Esophagus muscularis mucosa (tissue), 4 donors: ENCODE measurements at regions not wholly inside any gene's neighbourhood (a gene's known extent, or its start where the extent isn't known, plus 50 kb on each side); places are given as distances from the start of the nearest gene placed in this dataset.

Source experiments
- DNase-seq: peaks from one replicate; pipeline ENCODE4 v3.0.0-alpha.2; 2017; ENCODE audit errors: extremely low spot score
- H3K27ac ChIP-seq, 4 donors: fragments of 200-600 bp; sonication (generic); replicated peaks in 1 of 4; 1 replicate in 3 of 4; 2 replicates in 1 of 4; pipeline ENCODE4 v1.5.1; 2016 to 2019; ENCODE audit warnings: mild to moderate bottlenecking in 1 of 4
- H3K27me3 ChIP-seq, 4 donors: fragments of 200-600 bp; sonication (generic); one replicate each; pipeline versions ENCODE4 v1.5.1 to v1.6.0; 2016 to 2019
- H3K36me3 ChIP-seq, 4 donors: fragments of 200-600 bp; sonication (generic); one replicate each; pipeline ENCODE4 v1.5.1; 2016 to 2019
- H3K4me1 ChIP-seq, 4 donors: fragments of 200-600 bp; sonication (generic); one replicate each; pipeline ENCODE4 v1.5.1; 2016 to 2019
- H3K4me3 ChIP-seq, 4 donors: fragments of 200-600 bp; sonication (generic); 1 replicate in 2 of 4; 2 replicates in 2 of 4; pipeline ENCODE4 v1.5.1; 2016 to 2019; ENCODE audit warnings: mild to moderate bottlenecking in 4 of 4, moderate library complexity in 1 of 4
- H3K9me3 ChIP-seq, 4 donors: fragments of 200-600 bp; sonication (generic); 1 replicate in 3 of 4; 2 replicates in 1 of 4; pipeline ENCODE4 v1.5.1; 2016 to 2019
- CTCF ChIP-seq, 3 experiments: fragments of 200-600 bp in 2 of 3; fragments of 450-650 bp in 1 of 3; sonication (generic) in 2 of 3; IDR thresholded peaks; one replicate each; pipeline ENCODE4 v1.5.1; 2017 to 2019; ENCODE audit warnings: antibody characterized with exemption in 3 of 3, mild to moderate bottlenecking in 2 of 3, moderate library complexity in 1 of 3
- EP300 ChIP-seq: sonication (generic); formaldehyde crosslinking; IDR thresholded peaks from one replicate; pipeline ENCODE4 v1.6.1; 2017; ENCODE audit warnings: antibody characterized with exemption
- POLR2A ChIP-seq: fragments of 450-650 bp; IDR thresholded peaks from one replicate; pipeline ENCODE4 v1.6.1; 2017; ENCODE audit warnings: antibody characterized with exemption, moderate library complexity, mild to moderate bottlenecking, low read depth
- POLR2AphosphoS5 ChIP-seq, 2 donors: sonication (generic); formaldehyde crosslinking; IDR thresholded peaks; one replicate each; pipeline ENCODE4 v1.6.1; 2017; ENCODE audit warnings: antibody characterized with exemption in 2 of 2
- WGBS: methylation state at CpG from one replicate; pipeline ENCODE4 v1.1.5; 2018; 5-methylcytosine and 5-hydroxymethylcytosine counted together
- intact Hi-C: fragments of 100-400 bp; cut with DNase I; formaldehyde crosslinking; loops from one replicate; pipeline ENCODE4 v1.15.1; 2023

DNA sequence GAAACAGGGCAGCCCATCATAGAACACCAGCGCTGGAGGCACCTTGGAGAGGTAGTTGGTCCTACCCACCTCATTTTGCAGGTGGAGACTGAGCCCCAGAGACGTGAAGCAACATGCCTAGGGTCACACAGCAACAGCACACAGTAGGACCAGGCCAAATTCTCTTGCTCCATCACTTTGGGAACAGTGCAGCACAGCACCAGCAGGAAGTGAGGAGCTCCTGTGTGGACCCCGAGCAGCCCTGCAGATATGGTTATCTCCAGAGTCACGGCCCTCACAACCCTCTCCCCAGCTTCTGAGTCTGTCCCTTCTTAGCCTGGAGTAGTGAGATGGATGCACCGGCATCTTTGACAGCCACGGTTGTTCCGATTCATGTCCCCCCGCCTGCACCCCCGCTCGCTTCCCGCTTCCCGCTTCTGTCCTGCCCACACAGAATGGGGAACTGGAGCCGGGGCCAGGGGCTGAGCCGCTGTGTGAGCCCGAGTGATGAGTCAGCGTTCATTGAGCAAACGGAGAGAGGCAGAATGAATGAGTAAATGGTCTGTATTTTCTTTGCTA, 72.6 kb upstream of the DUSP22 start:
- intact Hi-C loops = no loop called here
- Histone ChIP-seq H3K27ac (no peak overlapping the region), H3K36me3 (no peaks in the 10 kb centered on the region), H3K4me3 (no peak overlapping the region), H3K4me1 (no peaks in the 10 kb centered on the region), H3K27me3 (peaks cover 0 to 44% (median 0%) of the 10 kb centered on the region in 4 donors), H3K9me3 (no peaks in the 10 kb centered on the region)
- 36% methylated on average over 15 of the region's 17 CpGs for WGBS
- TF ChIP-seq POLR2AphosphoS5 (IDR thresholded peaks at IDR 0.05) (no peak), EP300 (no peak), CTCF (IDR thresholded peaks at IDR 0.05) (no peak), POLR2A (no peak)
- no peak for DNase-seq

DNA sequence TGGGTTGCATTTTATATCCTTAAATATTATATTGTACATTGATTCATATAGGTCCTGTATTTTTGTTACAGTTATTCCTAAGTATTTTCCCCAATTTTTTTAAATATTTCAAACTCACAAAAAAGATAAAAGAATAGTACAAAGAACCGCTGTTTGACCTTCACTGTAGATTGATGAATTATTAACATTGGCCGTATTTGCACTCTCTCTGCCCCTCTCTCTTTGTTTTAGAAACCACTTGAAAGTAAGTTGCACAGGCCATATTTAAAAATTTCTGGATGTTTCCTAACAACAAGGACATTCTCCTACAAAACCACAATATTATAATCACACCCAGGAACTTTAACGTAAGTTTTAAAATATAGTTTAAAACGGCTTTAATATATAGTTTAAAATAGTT, 72.0 kb upstream of the DUSP22 start:
- no peaks in the 10 kb centered on the region for H3K9me3 ChIP-seq
- TF ChIP-seq CTCF (IDR thresholded peaks at IDR 0.05) = no peak
- TF ChIP-seq POLR2AphosphoS5 (IDR thresholded peaks at IDR 0.05) = no peak
- H3K4me3 ChIP-seq = no peak overlapping the region
- no peaks in the 10 kb centered on the region for H3K36me3 ChIP-seq
- intact Hi-C loops = no loop called here
- no peak for DNase-seq
- WGBS = 81% methylated on average over 4 of the region's 4 CpGs
- peaks cover 0 to 44% (median 0%) of the 10 kb centered on the region in 4 donors for H3K27me3 ChIP-seq
- peaks cover 0 to under 1% (median 0%) of the 10 kb centered on the region in 4 donors for H3K4me1 ChIP-seq
- H3K27ac ChIP-seq = no peak overlapping the region

DNA sequence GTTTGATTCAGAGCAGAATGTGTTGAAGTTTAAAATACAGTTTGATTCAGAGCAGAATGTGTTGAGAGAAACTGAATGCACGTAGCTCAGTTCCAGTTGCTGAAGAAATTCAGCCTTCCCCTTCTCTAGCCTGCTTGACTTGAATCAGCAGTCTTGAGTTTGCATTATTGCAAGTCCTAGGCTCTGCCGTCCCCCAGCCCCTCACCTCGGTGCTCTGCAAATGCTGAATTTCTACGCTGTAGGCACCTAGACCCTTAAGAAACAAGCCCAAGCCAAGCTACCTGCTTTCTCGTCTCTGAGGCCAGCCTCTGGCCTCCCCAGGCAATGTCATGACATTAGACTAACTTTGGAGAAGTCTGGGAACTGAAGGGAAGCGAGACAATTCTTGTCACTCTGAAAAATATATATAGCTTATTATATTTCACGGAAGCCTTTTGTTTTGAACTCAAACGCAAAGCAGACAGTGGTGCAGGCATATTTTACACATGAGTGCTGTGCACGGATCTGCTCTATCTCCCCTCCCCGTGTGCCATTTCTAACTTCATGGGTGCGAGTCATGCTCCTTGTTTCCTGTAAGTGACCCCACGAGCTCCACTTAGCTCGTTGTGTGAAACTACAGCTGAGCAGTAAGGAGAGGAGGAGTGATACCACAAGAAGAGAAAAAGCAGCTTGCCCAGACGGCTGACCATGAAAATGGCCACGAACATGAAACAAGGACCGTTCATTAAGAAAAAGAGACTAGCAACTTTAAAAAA, 71.4 kb upstream of the DUSP22 start:
- DNase-seq = no peak
- Histone ChIP-seq H3K27me3 (peaks cover 0 to 44% (median 0%) of the 10 kb centered on the region in 4 donors), H3K9me3 (no peaks in the 10 kb centered on the region), H3K4me3 (no peak overlapping the region), H3K4me1 (peaks cover 0 to 5% (median 3%) of the 10 kb centered on the region in 4 donors), H3K27ac (no peak overlapping the region), H3K36me3 (no peaks in the 10 kb centered on the region)
- intact Hi-C loops = no loop called here
- TF ChIP-seq CTCF (IDR thresholded peaks at IDR 0.05) (no peak), EP300 (no peak), POLR2A (no peak), POLR2AphosphoS5 (IDR thresholded peaks at IDR 0.05) (no peak)
- 54% methylated on average over 16 of the region's 16 CpGs for whole genome bisulfite sequencing

- no peak for DNase-seq
- intact Hi-C loops = no loop called here
- TF ChIP-seq POLR2AphosphoS5 (IDR thresholded peaks at IDR 0.05) (no peak), POLR2A (no peak), CTCF (IDR thresholded peaks at IDR 0.05) (no peak), EP300 (no peak)
These were observed 70.5 kb upstream of the DUSP22 start for GRCh38 chr6:221531-222349.

More at GRCh38 chr6:221531-222349, 70.5 kb upstream of the DUSP22 start:
- Histone ChIP-seq H3K27me3 (peaks cover 0 to 44% (median 0%) of the 10 kb centered on the region in 4 donors), H3K4me3 (no peak overlapping the region), H3K36me3 (no peaks in the 10 kb centered on the region), H3K27ac (no peak overlapping the region), H3K4me1 (peaks cover 0 to 6% (median 4%) of the 10 kb centered on the region in 4 donors), H3K9me3 (no peaks in the 10 kb centered on the region)
- WGBS = 56% methylated on average over 14 of the region's 14 CpGs
